Hepatocyte (in vitro differentiated cells): ENCODE measurements at regions not wholly inside any gene's neighbourhood (a gene's known extent, or its start where the extent isn't known, plus 50 kb on each side); places are given as distances from the start of the nearest gene placed in this dataset.

Experiments used
- DNase-seq: peaks from one replicate; pipeline ENCODE4 v3.0.0-alpha.2; 2016; ENCODE audit warnings: low spot score
- H2AFZ ChIP-seq: fragments of 200-600 bp; sonication (generic); 2 replicates; pipeline ENCODE4 v1.6.0; 2016; ENCODE audit warnings: antibody characterized with exemption, mild to moderate bottlenecking
- H3K27ac ChIP-seq: fragments of 200-600 bp; sonication (generic); 2 replicates; pipeline ENCODE4 v1.5.1; 2016; ENCODE audit warnings: mild to moderate bottlenecking
- H3K27me3 ChIP-seq: fragments of 200-600 bp; sonication (generic); 2 replicates; pipeline ENCODE4 v1.6.1; 2016
- H3K36me3 ChIP-seq: fragments of 200-600 bp; sonication (generic); replicated peaks from 2 replicates; pipeline ENCODE4 v1.5.1; 2016; ENCODE audit warnings: low read depth; ENCODE audit not compliant: insufficient read depth
- H3K4me1 ChIP-seq: fragments of 200-600 bp; sonication (generic); 2 replicates; pipeline ENCODE4 v1.5.1; 2016; ENCODE audit warnings: mild to moderate bottlenecking, moderate library complexity; ENCODE audit not compliant: insufficient read depth
- H3K4me2 ChIP-seq: fragments of 200-600 bp; sonication (generic); 2 replicates; pipeline ENCODE4 v1.6.0; 2016
- H3K4me3 ChIP-seq: fragments of 200-600 bp; sonication (generic); 2 replicates; pipeline ENCODE4 v1.5.1; 2016; ENCODE audit warnings: mild to moderate bottlenecking
- H3K79me2 ChIP-seq: fragments of 200-600 bp; sonication (generic); 2 replicates; pipeline ENCODE4 v1.6.0; 2017; ENCODE audit warnings: mild to moderate bottlenecking
- H3K9me2 ChIP-seq: fragments of 200-600 bp; sonication (generic); replicated peaks from 2 replicates; pipeline ENCODE4 v1.6.0; 2017; ENCODE audit warnings: mild to moderate bottlenecking; ENCODE audit not compliant: insufficient read depth
- H3K9me3 ChIP-seq: fragments of 200-600 bp; sonication (generic); 2 replicates; pipeline ENCODE4 v1.5.1; 2016; ENCODE audit warnings: low read depth, mild to moderate bottlenecking
- H4K20me1 ChIP-seq: fragments of 200-600 bp; sonication (generic); 2 replicates; pipeline ENCODE4 v1.6.0; 2016; ENCODE audit warnings: mild to moderate bottlenecking; ENCODE audit not compliant: insufficient read depth, poor library complexity, severe bottlenecking
- EZH2 ChIP-seq: fragments of 200-600 bp; sonication (generic); IDR thresholded peaks from 2 replicates; pipeline ENCODE4 v1.6.1; 2016; ENCODE audit warnings: antibody characterized with exemption, mild to moderate bottlenecking, borderline replicate concordance
- EZH2phosphoT487 ChIP-seq: fragments of 200-600 bp; sonication (generic); IDR thresholded peaks from one replicate; pipeline ENCODE4 v1.6.1; 2018; ENCODE audit warnings: antibody characterized with exemption, mild to moderate bottlenecking, low read depth, moderate library complexity; ENCODE audit not compliant: unreplicated experiment, severe bottlenecking
- WGBS: methylation state at CpG from one replicate; pipeline ENCODE4 v1.1.6; 2016; ENCODE audit warnings: low lambda C conversion rate; ENCODE audit errors: missing lambda C conversion rate; 5-methylcytosine and 5-hydroxymethylcytosine counted together
- TF ChIP-seq, protein P1 (sequence below): fragments of 200-600 bp; sonication (generic); IDR thresholded peaks from 2 replicates; pipeline ENCODE4 v1.5.1; 2016; ENCODE audit warnings: antibody characterized with exemption, mild to moderate bottlenecking; ENCODE audit not compliant: poor library complexity

DNA sequence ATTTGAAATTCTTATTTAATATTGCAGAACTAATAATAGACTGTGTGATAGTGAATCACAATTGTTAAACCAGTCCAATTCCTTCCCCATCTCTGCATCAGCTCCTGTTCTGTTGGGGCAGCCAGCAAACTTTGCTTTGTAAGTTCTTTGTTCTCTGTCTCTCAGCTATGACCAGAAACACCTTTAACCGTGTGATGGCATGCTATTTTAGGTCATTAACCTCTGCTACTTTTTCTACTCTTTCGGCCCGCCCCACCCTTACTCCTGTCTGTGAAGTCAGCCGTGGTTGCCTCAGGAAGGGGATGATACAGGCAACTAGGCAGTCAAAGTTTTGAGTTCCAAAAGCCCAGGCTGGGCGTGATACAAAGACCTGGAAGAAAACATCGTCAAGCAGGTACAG, 51.3 kb upstream of the EGFL6 start:
- no peak overlapping the region for H3K27ac ChIP-seq
- H3K27me3 ChIP-seq = no peaks in the 10 kb centered on the region
- 83% methylated on average over 6 of the region's 6 CpGs for WGBS
- no peaks in the 10 kb centered on the region for H3K9me2 ChIP-seq
- H3K4me1 ChIP-seq = no peaks in the 10 kb centered on the region
- H3K4me2 ChIP-seq = no peak overlapping the region
- no peak for DNase-seq
- no peaks in the 10 kb centered on the region for H3K36me3 ChIP-seq
- H2AFZ ChIP-seq = no peak overlapping the region
- no peak overlapping the region for H3K4me3 ChIP-seq
- TF ChIP-seq EZH2 (no peak), EZH2phosphoT487 (no peak)
- TF ChIP-seq, protein P1, sequence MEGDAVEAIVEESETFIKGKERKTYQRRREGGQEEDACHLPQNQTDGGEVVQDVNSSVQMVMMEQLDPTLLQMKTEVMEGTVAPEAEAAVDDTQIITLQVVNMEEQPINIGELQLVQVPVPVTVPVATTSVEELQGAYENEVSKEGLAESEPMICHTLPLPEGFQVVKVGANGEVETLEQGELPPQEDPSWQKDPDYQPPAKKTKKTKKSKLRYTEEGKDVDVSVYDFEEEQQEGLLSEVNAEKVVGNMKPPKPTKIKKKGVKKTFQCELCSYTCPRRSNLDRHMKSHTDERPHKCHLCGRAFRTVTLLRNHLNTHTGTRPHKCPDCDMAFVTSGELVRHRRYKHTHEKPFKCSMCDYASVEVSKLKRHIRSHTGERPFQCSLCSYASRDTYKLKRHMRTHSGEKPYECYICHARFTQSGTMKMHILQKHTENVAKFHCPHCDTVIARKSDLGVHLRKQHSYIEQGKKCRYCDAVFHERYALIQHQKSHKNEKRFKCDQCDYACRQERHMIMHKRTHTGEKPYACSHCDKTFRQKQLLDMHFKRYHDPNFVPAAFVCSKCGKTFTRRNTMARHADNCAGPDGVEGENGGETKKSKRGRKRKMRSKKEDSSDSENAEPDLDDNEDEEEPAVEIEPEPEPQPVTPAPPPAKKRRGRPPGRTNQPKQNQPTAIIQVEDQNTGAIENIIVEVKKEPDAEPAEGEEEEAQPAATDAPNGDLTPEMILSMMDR = no peak
- no peaks in the 10 kb centered on the region for H4K20me1 ChIP-seq
- no peaks in the 10 kb centered on the region for H3K9me3 ChIP-seq
- no peaks in the 10 kb centered on the region for H3K79me2 ChIP-seq

- no peaks in the 10 kb centered on the region for H3K36me3 ChIP-seq
- H3K27me3 ChIP-seq = no peaks in the 10 kb centered on the region
- H3K9me2 ChIP-seq = no peaks in the 10 kb centered on the region
- H3K4me2 ChIP-seq = no peak overlapping the region
- H3K9me3 ChIP-seq = no peaks in the 10 kb centered on the region
- no peak overlapping the region for H3K27ac ChIP-seq
- no peaks in the 10 kb centered on the region for H3K79me2 ChIP-seq
- H2AFZ ChIP-seq = no peak overlapping the region
- no peak overlapping the region for H3K4me3 ChIP-seq
- no peaks in the 10 kb centered on the region for H3K4me1 ChIP-seq
- no peaks in the 10 kb centered on the region for H4K20me1 ChIP-seq
- WGBS = 86% methylated on average over 3 of the region's 3 CpGs
- no peak for DNase-seq
- TF ChIP-seq, protein P1 = no peak
- TF ChIP-seq EZH2 (no peak), EZH2phosphoT487 (no peak)
Measured at GRCh38 chrX:13515211-13515930, 54.0 kb upstream of the EGFL6 start.

DNA sequence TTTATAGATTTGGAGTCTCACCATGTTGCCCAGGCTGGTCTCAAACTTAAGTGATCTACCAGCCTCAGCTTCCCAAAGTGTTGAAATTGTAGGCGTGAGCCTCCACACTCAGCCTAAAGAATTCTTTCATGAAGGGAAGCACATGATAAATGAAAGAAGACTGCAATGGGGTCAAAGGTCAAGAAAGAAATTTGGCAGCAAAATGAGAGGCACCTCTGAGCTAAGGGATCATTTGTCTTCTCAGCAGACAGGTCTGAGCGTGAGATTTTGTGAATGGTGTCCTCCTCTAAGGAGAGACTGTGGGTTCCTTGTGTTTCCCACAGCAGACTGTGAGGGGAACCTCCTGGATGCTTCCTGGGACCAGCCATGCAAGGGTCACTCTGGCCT, 57.5 kb upstream of the EGFL6 start:
- H3K79me2 ChIP-seq = no peaks in the 10 kb centered on the region
- no peak overlapping the region for H3K4me3 ChIP-seq
- DNase-seq = no peak
- 29% methylated on average over 2 of the region's 2 CpGs for WGBS
- H3K4me1 ChIP-seq = no peaks in the 10 kb centered on the region
- H2AFZ ChIP-seq = no peak overlapping the region
- H3K36me3 ChIP-seq = no peaks in the 10 kb centered on the region
- no peaks in the 10 kb centered on the region for H4K20me1 ChIP-seq
- no peaks in the 10 kb centered on the region for H3K27me3 ChIP-seq
- no peaks in the 10 kb centered on the region for H3K9me3 ChIP-seq
- H3K4me2 ChIP-seq = no peak overlapping the region
- H3K27ac ChIP-seq = no peak overlapping the region
- TF ChIP-seq EZH2 = no peak
- no peak for TF ChIP-seq EZH2phosphoT487
- TF ChIP-seq, protein P1 = no peak
- H3K9me2 ChIP-seq = no peaks in the 10 kb centered on the region
